ENCODE measurements at regions not wholly inside any gene's neighbourhood (a gene's known extent, or its start where the extent isn't known, plus 50 kb on each side); places are given as distances from the start of the nearest gene placed in this dataset.

DNA sequence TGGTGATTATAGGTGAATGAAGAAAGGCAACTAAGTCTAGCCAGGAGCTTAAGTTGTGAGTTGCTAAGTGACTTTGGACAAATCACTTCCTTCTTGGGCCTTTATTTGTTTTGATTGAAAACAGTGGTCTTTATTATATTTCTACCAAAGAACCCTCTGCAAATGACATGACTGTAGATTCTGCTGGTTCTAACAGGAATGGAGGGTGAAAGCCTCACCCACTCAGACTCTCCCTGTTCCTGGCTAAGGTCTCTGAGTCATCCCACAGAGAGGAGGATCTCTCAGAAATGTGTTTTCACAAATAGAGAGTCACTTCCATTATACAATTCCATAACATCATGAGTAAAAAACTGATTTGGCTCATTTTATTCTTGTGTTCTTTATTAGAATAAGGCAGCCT lies 583.9 kb upstream of the LRRC4C start:
- Histone ChIP-seq H3K27ac (no peak overlapping the region), H3K36me3 (no peaks in the 10 kb centered on the region), H3K9me3 (no peaks in the 10 kb centered on the region), H3K4me3 (no peak overlapping the region), H3K27me3 (no peaks in the 10 kb centered on the region), H3K4me1 (no peaks in the 10 kb centered on the region)
- TF ChIP-seq, protein P1, sequence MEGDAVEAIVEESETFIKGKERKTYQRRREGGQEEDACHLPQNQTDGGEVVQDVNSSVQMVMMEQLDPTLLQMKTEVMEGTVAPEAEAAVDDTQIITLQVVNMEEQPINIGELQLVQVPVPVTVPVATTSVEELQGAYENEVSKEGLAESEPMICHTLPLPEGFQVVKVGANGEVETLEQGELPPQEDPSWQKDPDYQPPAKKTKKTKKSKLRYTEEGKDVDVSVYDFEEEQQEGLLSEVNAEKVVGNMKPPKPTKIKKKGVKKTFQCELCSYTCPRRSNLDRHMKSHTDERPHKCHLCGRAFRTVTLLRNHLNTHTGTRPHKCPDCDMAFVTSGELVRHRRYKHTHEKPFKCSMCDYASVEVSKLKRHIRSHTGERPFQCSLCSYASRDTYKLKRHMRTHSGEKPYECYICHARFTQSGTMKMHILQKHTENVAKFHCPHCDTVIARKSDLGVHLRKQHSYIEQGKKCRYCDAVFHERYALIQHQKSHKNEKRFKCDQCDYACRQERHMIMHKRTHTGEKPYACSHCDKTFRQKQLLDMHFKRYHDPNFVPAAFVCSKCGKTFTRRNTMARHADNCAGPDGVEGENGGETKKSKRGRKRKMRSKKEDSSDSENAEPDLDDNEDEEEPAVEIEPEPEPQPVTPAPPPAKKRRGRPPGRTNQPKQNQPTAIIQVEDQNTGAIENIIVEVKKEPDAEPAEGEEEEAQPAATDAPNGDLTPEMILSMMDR (IDR thresholded peaks at IDR 0.05), result no peak
- DNase-seq, result no peak
- ATAC-seq, result no peak
- FAIRE-seq, result no peak
- intact Hi-C loops (cut with DNase I), result no loop called here

DNA sequence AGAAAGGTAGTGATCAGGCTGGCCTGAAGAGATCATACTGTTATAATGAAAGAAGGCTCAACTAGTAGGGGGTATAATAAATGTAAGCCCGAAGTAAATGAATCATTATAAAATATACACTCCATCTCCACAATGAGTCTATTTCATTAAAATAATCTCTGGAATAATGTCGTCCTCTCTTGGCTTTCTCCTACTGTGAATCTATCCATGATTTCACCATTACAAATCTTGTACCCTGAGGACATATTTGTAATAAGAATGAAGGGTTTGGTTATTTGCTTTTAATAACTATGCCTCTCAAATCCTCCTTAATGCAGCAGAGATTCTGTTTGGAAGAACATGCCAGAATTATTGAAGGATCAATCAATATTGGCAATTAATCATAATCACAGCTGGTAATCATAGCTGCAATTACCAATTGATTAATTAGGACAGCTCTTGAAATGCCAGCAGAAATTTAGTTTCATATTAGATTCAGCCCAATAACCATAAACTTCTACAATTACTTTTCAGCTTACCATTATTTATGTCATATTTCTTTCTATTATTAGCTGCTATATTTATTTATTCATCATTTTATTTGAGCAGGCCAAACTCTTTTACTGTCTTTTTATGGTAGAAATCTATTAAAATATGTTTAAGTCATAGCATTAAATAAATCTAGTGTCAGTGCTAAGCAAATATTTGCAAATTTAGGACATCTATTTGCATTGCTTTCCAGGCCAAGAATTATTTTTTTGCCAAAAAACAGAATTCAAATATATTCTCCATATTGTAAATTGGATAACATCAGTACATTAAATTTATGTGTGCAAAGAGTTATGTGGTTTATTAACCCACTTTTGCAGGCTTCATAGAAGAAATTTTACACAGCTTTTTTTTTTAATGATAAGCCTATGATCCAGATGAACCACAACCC lies 588.4 kb upstream of the LRRC4C start:
- H3K4me3 ChIP-seq, result no peak overlapping the region
- H3K4me1 ChIP-seq, result no peaks in the 10 kb centered on the region
- TF ChIP-seq, protein P1 (IDR thresholded peaks at IDR 0.05), result no peak
- intact Hi-C loops (cut with DNase I), result no loop called here
- no peaks in the 10 kb centered on the region for H3K9me3 ChIP-seq
- FAIRE-seq, result no peak
- H3K27me3 ChIP-seq, result no peaks in the 10 kb centered on the region
- H3K36me3 ChIP-seq, result no peaks in the 10 kb centered on the region
- no peak overlapping the region for H3K27ac ChIP-seq
- 25 to 36% methylated on average over 2 of the region's 2 CpGs for WGBS, 2 donors
- ATAC-seq, result no peak
- no peak for DNase-seq

GRCh38 chr11:42049186-42049585 lies 589.7 kb upstream of the LRRC4C start:
- intact Hi-C loops (cut with DNase I), result no loop called here
- no peak for FAIRE-seq
- Histone ChIP-seq H3K36me3 (no peaks in the 10 kb centered on the region), H3K9me3 (no peaks in the 10 kb centered on the region), H3K4me3 (no peak overlapping the region), H3K27me3 (no peaks in the 10 kb centered on the region), H3K4me1 (no peaks in the 10 kb centered on the region), H3K27ac (no peak overlapping the region)
- 73 to 92% methylated on average over 1 of the region's 1 CpG for WGBS, 2 donors
- TF ChIP-seq, protein P1 (IDR thresholded peaks at IDR 0.05), result no peak
- no peak for DNase-seq
- no peak for ATAC-seq

- Histone ChIP-seq H3K27ac (no peak overlapping the region), H3K9me3 (no peaks in the 10 kb centered on the region), H3K27me3 (no peaks in the 10 kb centered on the region), H3K4me1 (no peaks in the 10 kb centered on the region), H3K4me3 (no peak overlapping the region), H3K36me3 (no peaks in the 10 kb centered on the region)
- no peak for ATAC-seq
- FAIRE-seq, result no peak
- 35 to 52% methylated on average over 1 of the region's 1 CpG for WGBS, 2 donors
- DNase-seq, result no peak
- intact Hi-C loops (cut with DNase I), result no loop called here
- TF ChIP-seq, protein P1 (IDR thresholded peaks at IDR 0.05), result no peak
These were observed 590.2 kb upstream of the LRRC4C start for GRCh38 chr11:42049650-42050049.

- Histone ChIP-seq H3K4me1 (no peaks in the 10 kb centered on the region), H3K9me3 (no peaks in the 10 kb centered on the region), H3K27me3 (no peaks in the 10 kb centered on the region), H3K4me3 (no peak overlapping the region), H3K27ac (no peak overlapping the region), H3K36me3 (no peaks in the 10 kb centered on the region)
- DNase-seq (no peak), FAIRE-seq (no peak), ATAC-seq (no peak)
- intact Hi-C loops (cut with DNase I), result no loop called here
- TF ChIP-seq, protein P1 (IDR thresholded peaks at IDR 0.05), result no peak
- WGBS, 2 donors, result 26 to 35% methylated on average over 3 of the region's 3 CpGs
These were observed 595.0 kb upstream of the LRRC4C start for GRCh38 chr11:42054351-42054900.
